HG03575 (cell line): ENCODE measurements at regions not wholly inside any gene's neighbourhood (a gene's known extent, or its start where the extent isn't known, plus 50 kb on each side); places are given as distances from the start of the nearest gene placed in this dataset.
"Not testable (repeated sequence)": the region's sequence is repeated elsewhere in the genome, so short reads cannot be mapped to it uniquely, and the experiment has no call there.

Experiments
- ATAC-seq: cut with Tn5 transposase; IDR thresholded peaks from one replicate; pipeline ENCODE4 v1.9.1; 2021; ENCODE audit not compliant: unreplicated experiment, insufficient number of reproducible peaks, low FRiP score; ENCODE audit errors: extremely low read depth

GRCh38 chr10:78096486-78096885, 62.8 kb downstream of the RPS24 start:
- not testable (repeated sequence) for ATAC-seq

GRCh38 chr10:78102593-78102992, 68.9 kb downstream of the RPS24 start:
- not testable (repeated sequence) for ATAC-seq

DNA sequence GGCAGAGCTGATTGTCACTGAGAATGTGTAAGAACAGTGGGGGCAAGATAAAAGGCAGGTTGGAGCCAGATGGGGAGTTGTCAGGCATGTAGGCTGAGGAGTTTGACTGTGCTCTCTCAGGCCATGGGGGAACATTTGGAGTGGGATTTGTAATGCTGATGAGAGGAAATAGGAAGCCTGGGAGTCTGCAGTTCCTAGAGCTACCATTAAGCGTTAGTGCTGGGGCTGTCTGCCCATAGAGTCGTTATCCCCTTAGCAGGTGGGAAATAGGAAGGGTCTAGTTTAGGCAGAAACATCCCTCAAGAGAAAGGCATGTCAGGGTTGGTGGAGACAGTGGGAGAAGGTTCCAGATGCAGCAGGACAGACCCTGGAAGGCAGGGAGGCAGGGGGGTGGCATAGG, 75.5 kb downstream of the RPS24 start:
- no peak for ATAC-seq

DNA sequence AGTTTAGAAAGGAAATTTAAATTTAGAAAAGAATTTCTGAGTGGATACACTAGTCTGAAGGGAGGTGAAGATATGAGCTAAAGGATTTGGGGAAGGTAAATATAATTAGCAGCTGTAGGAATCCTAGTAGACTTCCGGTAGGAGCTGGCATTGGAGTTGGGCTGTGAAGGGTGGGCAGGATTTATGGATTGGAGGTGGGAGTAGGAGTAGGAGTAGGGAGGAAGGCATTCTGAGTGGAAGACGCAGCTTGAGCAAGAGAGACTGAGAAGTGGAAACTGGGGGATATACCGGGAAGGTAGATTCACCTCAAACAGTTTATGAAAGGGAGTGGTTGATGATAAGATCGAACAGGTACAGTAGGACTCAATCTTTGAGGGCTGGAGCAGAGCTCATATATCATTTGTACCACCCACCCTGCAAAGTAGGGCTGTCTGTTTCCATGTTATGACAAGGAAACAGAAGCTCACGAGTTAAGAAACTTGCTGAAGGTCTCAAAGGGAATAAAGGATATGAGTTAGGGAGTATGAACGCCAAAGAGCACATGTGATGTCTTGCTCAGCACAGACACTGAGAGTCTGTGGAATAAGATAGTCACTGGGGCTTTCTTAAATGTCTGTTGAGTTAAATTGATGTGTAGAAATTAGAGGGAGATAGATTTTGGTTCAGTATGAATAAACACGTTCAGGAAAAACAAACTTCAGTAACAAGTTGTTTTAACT, 81.6 kb downstream of the RPS24 start:
- ATAC-seq: no peak

GRCh38 chr10:78116361-78116760, 82.7 kb downstream of the RPS24 start:
- no peak for ATAC-seq

DNA sequence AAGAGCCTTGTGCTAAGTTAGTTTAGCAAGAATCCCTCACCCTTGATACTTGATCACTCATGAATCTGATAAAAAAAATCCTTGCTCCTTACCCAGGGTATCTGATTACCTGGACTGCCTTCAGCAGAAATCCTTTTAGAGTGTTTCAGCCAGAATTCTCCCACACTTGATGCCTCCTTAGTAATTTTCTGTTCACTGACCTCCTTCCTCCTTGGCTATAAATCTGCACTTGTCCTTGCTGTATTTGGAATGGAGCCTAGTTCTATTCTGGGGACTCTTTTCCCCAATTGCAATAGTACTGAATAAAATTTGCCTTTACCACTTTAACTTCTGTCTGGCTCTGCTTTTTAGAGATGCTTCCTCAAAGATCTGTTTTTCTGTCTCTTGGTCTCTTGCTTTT, 84.9 kb downstream of the RPS24 start:
- ATAC-seq: no peak

- ATAC-seq: no peak
Measured at GRCh38 chr10:78121801-78122200, 88.1 kb downstream of the RPS24 start.

DNA sequence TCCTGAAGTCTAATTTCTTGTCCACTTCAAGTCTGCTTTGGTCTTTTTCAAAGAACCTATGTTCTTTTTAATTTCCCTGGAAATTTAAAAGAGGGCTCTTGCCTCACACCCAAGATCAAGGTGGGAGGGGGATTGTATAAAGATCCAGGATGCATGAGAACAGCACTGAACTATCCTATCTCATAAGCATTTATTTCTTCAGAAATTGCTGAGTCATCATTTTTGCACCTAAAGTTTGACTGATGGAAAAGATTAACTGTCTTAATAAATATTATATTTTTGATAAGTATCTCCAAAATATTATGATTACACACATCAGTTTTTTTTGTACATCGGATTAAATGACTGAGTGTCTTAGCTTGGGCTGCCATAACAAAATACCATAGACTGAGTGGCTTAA, 90.5 kb downstream of the RPS24 start:
- no peak for ATAC-seq

DNA sequence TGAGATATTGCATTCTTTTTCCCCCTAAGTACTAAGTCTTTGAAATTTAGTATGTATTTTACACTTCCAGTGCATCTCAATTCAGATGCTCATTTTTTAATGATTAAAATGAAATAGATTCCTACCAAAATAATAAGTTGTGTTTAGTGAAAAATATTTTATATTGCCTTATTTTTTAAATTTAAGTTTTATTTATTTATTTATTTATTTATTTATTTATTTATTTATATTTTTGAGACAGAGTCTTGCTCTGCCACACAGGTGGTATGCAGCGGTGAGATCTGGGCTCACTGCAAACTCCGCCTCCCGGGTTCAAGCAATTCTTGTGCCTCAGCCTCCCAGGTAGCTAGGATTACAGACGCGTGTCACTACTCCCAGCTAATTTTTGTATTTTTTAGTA, 95.5 kb downstream of the RPS24 start:
- ATAC-seq: no peak

- no peak for ATAC-seq
Measured at GRCh38 chr10:78130966-78131710, 97.5 kb downstream of the RPS24 start.

GRCh38 chr10:78134773-78135306, 101.2 kb downstream of the RPS24 start:
- ATAC-seq: no peak

DNA sequence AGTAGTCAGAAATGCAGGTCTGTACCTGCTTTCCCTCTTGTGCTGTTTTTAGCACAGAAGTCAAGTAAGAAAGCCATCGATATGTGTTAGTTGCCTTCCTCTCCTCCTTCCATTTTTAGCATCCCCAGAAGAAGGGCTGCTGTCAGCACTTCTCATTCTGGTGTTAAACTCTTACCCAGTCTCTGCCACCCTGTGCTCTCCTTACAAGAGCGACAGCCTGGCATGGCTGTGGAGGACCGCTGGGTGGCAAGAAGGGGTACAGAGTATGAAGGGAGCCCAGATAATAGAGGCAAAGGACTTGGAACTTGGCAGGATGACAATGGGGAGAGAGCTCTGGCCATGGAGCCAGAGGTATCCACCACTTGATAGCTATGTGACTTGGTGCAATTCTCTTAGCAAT, 103.5 kb downstream of the RPS24 start:
- ATAC-seq: no peak

GRCh38 chr10:78139341-78139740, 105.7 kb downstream of the RPS24 start:
- ATAC-seq: no peak

GRCh38 chr10:78140066-78140630, 106.5 kb downstream of the RPS24 start:
- ATAC-seq: no peak

DNA sequence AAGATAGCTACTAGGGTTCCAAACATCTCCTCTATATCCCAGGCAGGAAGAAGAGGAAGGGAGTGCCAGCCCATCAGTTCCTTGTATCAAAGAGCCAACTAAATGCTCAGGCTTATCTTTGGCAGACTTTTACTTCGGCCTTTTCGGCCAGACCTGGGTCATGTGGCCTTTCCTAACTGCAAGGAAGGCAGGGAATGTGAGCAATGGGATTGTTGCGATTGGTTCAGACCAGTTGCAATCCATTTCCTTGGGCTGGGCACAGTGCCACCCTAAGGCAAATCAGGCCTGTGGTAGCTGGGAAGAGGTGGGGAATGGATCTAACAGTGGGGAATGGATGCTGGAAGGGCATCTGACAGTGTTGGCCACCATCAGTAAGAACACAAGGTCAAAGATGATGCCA, 109.9 kb downstream of the RPS24 start:
- ATAC-seq: no peak

- no peak for ATAC-seq
Measured at GRCh38 chr10:78146200-78146599, 112.5 kb downstream of the RPS24 start.

- ATAC-seq: no peak
Measured at GRCh38 chr10:78147202-78147601, 113.5 kb downstream of the RPS24 start.

- no peak for ATAC-seq
Measured at GRCh38 chr10:78148216-78148960, 114.7 kb downstream of the RPS24 start.

DNA sequence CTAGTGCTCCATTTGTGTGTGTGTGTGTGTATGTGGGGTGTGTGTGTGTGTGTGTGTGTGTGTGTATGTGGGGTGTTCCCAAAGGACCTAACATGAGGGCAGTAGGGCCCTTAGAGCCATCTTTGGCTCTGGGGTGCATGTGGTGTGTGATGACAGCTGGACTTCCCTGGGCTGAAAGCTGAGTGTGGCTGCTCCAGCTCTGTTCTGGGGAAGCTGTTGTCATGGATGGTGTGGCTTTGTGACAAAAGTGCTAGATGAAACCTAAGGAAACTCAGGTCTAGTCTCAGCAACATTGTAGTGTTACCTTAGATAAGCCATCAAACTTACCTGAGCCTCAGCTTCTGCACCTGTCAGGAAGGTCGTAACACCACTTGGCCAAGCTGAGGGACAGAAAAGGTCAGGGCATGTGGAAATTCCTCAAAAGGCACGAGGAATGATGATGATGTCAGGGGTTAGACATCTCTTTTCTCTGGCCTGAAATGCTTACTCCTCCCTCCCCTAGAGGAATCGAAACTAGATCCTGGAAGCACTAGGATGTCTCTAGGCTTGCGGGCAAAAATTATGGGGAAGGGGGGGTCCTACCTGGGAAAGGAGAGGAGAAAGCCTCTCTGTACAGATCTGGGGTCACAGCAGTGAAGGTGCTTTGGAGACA, 115.4 kb downstream of the RPS24 start:
- no peak for ATAC-seq
